GM23338 (cell line): ENCODE measurements at regions not wholly inside any gene's neighbourhood (a gene's known extent, or its start where the extent isn't known, plus 50 kb on each side); places are given as distances from the start of the nearest gene placed in this dataset.

Experiments used
- ATAC-seq: fragments of 200-7000 bp; cut with Tn5 transposase; 3 replicates; pipeline ENCODE4 v1.9.1; 2020
- DNase-seq: peaks from one replicate; pipeline ENCODE4 v3.0.0-alpha.2; 2015; ENCODE audit warnings: low spot score
- H2AFZ ChIP-seq: fragments of 200-600 bp; sonication (generic); 2 replicates; pipeline ENCODE4 v1.8.0; 2016; ENCODE audit warnings: antibody characterized with exemption, mild to moderate bottlenecking, moderate library complexity
- H3F3A ChIP-seq: fragments of 200-600 bp; sonication (generic); replicated peaks from 2 replicates; pipeline ENCODE4 v1.8.0; 2017; ENCODE audit warnings: antibody characterized with exemption, mixed run types, low read depth
- H3K27ac ChIP-seq: fragments of 200-600 bp; sonication (generic); 2 replicates; pipeline ENCODE4 v1.6.1; 2016; ENCODE audit warnings: low read depth
- H3K27me3 ChIP-seq: fragments of 200-600 bp; sonication (generic); 2 replicates; pipeline ENCODE4 v1.8.0; 2016; ENCODE audit warnings: mild to moderate bottlenecking, mixed run types, moderate library complexity; ENCODE audit not compliant: insufficient read depth
- H3K36me3 ChIP-seq: fragments of 200-600 bp; sonication (generic); 2 replicates; pipeline ENCODE4 v1.8.0; 2016; ENCODE audit warnings: mild to moderate bottlenecking; ENCODE audit not compliant: insufficient read depth
- H3K4me1 ChIP-seq: fragments of 200-600 bp; sonication (generic); 2 replicates; pipeline ENCODE4 v1.8.0; 2016; ENCODE audit warnings: mild to moderate bottlenecking, moderate library complexity; ENCODE audit not compliant: insufficient read depth
- H3K4me2 ChIP-seq: fragments of 200-600 bp; sonication (generic); 2 replicates; pipeline ENCODE4 v1.7.1; 2017; ENCODE audit warnings: mixed run types
- H3K4me3 ChIP-seq: fragments of 200-600 bp; sonication (generic); 2 replicates; pipeline ENCODE4 v1.6.1; 2016; ENCODE audit warnings: mixed run types
- H3K79me2 ChIP-seq: fragments of 200-600 bp; sonication (generic); replicated peaks from 2 replicates; pipeline ENCODE4 v1.8.0; 2017; ENCODE audit warnings: mild to moderate bottlenecking; ENCODE audit not compliant: insufficient read depth
- H3K9me2 ChIP-seq: fragments of 200-600 bp; sonication (generic); 2 replicates; pipeline ENCODE4 v1.8.0; 2017; ENCODE audit not compliant: insufficient read depth
- H4K20me1 ChIP-seq: fragments of 200-600 bp; sonication (generic); replicated peaks from 2 replicates; pipeline ENCODE4 v1.8.0; 2017; ENCODE audit warnings: mild to moderate bottlenecking; ENCODE audit not compliant: insufficient read depth
- H3K27ac Mint-ChIP-seq: 2 replicates; pipeline ENCODE4 v1.8.0; 2020; ENCODE audit warnings: inconsistent platforms, mild to moderate bottlenecking, moderate library complexity, mixed read lengths
- H3K27me3 Mint-ChIP-seq: 3 replicates; pipeline ENCODE4 v1.8.0; 2022; ENCODE audit warnings: low read depth, mild to moderate bottlenecking, moderate library complexity, mixed read lengths, inconsistent platforms; ENCODE audit not compliant: insufficient read depth, poor library complexity
- H3K36me3 Mint-ChIP-seq: 3 replicates; pipeline ENCODE4 v1.8.0; 2021; ENCODE audit warnings: low read depth, mild to moderate bottlenecking, inconsistent platforms, moderate library complexity, mixed read lengths
- H3K4me1 Mint-ChIP-seq: 3 replicates; pipeline ENCODE4 v1.8.0; 2020; ENCODE audit warnings: mild to moderate bottlenecking, inconsistent platforms, mixed read lengths
- H3K4me3 Mint-ChIP-seq: 3 replicates; pipeline ENCODE4 v1.8.0; 2021; ENCODE audit warnings: moderate library complexity, mild to moderate bottlenecking, inconsistent platforms, mixed read lengths
- H3K9me3 Mint-ChIP-seq: 3 replicates; pipeline ENCODE4 v1.8.0; 2020; ENCODE audit warnings: moderate library complexity, mild to moderate bottlenecking, inconsistent platforms, mixed read lengths
- CREB1 ChIP-seq: fragments of 250-450 bp; sonication (Bioruptor Pico); IDR thresholded peaks from 2 replicates; pipeline ENCODE4 v1.5.0; 2020; ENCODE audit warnings: low read depth, mild to moderate bottlenecking, moderate library complexity
- ETS1 ChIP-seq: IDR thresholded peaks from 2 replicates; pipeline ENCODE4 v1.6.1; 2016; ENCODE audit warnings: antibody characterized with exemption
- EZH2 ChIP-seq: fragments of 200-600 bp; sonication (generic); IDR thresholded peaks from one replicate; pipeline ENCODE4 v1.8.0; 2017; ENCODE audit warnings: antibody characterized with exemption, mild to moderate bottlenecking, low read depth; ENCODE audit not compliant: unreplicated experiment
- EZH2phosphoT487 ChIP-seq: fragments of 200-600 bp; sonication (generic); IDR thresholded peaks from one replicate; pipeline ENCODE4 v1.8.1; 2018; ENCODE audit warnings: antibody characterized with exemption; ENCODE audit not compliant: unreplicated experiment
- STAT1 ChIP-seq: IDR thresholded peaks from one replicate; pipeline ENCODE4 v1.6.1; 2016; ENCODE audit warnings: antibody characterized with exemption; ENCODE audit not compliant: unreplicated experiment
- ZNF114 ChIP-seq: fragments of 250-450 bp; sonication (Bioruptor Pico); IDR thresholded peaks from 2 replicates; pipeline ENCODE4 v1.5.0; 2020; ENCODE audit warnings: mild to moderate bottlenecking, moderate library complexity
- ZNF462 ChIP-seq: fragments of 250-450 bp; sonication (Bioruptor Pico); IDR thresholded peaks from 2 replicates; pipeline ENCODE4 v1.5.0; 2020; ENCODE audit warnings: mild to moderate bottlenecking, moderate library complexity
- TF ChIP-seq, protein P1 (sequence below), 2 experiments: fragments of 200-600 bp in 1 of 2; sonication (generic) in 1 of 2; conservative IDR thresholded peaks; 2 replicates each; pipeline versions ENCODE4 v1.5.1 to v1.6.1; 2016 to 2017; ENCODE audit warnings: antibody characterized with exemption in 2 of 2, low read depth in 2 of 2, mild to moderate bottlenecking in 2 of 2, moderate library complexity in 1 of 2

DNA sequence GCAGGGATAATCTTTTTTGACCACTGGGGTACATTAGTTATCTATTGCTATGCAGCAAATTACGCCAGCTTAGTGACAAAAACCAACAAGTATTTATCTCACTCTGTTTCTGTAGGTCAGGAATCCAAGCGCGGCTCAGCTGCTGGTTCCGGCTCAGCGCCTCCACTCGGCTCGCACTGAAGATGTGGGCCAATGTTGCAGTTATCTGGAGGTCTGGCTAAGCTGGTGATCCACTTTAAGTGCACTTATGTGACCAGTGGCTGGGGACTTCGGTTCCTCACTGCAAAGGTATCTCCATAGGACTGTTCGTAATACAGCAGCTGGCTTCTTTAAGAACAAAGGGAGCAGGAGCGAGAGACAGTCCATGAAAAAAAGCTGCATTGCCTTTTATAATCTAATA lies 591.9 kb downstream of the TMEM182 start:
- H3K4me3 Mint-ChIP-seq = no peak overlapping the region
- no peaks in the 10 kb centered on the region for H4K20me1 ChIP-seq
- no peaks in the 10 kb centered on the region for H3K9me3 Mint-ChIP-seq
- no peak overlapping the region for H2AFZ ChIP-seq
- no peaks in the 10 kb centered on the region for H3K4me1 ChIP-seq
- H3K4me3 ChIP-seq = no peak overlapping the region
- no peaks in the 10 kb centered on the region for H3K79me2 ChIP-seq
- no peak overlapping the region for H3K27ac ChIP-seq
- ATAC-seq (no peak), DNase-seq (no peak)
- TF ChIP-seq ETS1 (no peak), EZH2phosphoT487 (no peak), CREB1 (no peak)
- TF ChIP-seq, protein P1, sequence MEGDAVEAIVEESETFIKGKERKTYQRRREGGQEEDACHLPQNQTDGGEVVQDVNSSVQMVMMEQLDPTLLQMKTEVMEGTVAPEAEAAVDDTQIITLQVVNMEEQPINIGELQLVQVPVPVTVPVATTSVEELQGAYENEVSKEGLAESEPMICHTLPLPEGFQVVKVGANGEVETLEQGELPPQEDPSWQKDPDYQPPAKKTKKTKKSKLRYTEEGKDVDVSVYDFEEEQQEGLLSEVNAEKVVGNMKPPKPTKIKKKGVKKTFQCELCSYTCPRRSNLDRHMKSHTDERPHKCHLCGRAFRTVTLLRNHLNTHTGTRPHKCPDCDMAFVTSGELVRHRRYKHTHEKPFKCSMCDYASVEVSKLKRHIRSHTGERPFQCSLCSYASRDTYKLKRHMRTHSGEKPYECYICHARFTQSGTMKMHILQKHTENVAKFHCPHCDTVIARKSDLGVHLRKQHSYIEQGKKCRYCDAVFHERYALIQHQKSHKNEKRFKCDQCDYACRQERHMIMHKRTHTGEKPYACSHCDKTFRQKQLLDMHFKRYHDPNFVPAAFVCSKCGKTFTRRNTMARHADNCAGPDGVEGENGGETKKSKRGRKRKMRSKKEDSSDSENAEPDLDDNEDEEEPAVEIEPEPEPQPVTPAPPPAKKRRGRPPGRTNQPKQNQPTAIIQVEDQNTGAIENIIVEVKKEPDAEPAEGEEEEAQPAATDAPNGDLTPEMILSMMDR (conservative IDR thresholded peaks at IDR 0.05; ENCODE audit: low read depth in 2 of 2) = no peak
- H3K4me2 ChIP-seq = no peak overlapping the region
- no peaks in the 10 kb centered on the region for H3K4me1 Mint-ChIP-seq
- no peaks in the 10 kb centered on the region for H3K27me3 ChIP-seq
- H3K27me3 Mint-ChIP-seq = no peaks in the 10 kb centered on the region
- H3K36me3 ChIP-seq = no peaks in the 10 kb centered on the region
- H3K27ac Mint-ChIP-seq = no peak overlapping the region
- no peaks in the 10 kb centered on the region for H3F3A ChIP-seq
- H3K36me3 Mint-ChIP-seq = no peaks in the 10 kb centered on the region
- H3K9me2 ChIP-seq = no peaks in the 10 kb centered on the region

DNA sequence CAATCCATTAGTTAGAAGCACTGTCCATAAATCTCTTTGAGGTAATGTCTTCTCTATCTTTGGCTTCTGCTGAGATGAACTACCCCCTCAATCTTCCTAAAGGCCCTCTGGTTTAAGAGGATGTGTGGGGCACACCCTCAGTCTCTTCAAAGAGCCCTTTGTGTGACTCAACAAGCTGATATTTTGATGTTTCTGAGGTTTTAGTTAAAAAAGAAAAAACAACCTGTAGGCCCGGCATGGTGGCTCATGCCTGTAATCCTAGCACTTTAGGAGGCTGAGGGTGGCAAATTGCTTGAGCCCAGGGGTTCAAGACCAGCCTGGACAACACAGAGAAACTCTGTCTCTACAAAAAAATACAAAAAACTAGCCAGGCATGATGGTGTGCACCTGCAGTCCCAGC lies 593.5 kb downstream of the TMEM182 start:
- no peaks in the 10 kb centered on the region for H4K20me1 ChIP-seq
- no peak overlapping the region for H3K4me3 ChIP-seq
- no peak overlapping the region for H3K4me2 ChIP-seq
- Mint-ChIP-seq H3K9me3 (no peaks in the 10 kb centered on the region), H3K4me3 (no peak overlapping the region), H3K4me1 (no peaks in the 10 kb centered on the region), H3K36me3 (no peaks in the 10 kb centered on the region), H3K27me3 (no peaks in the 10 kb centered on the region), H3K27ac (no peak overlapping the region)
- H2AFZ ChIP-seq = no peak overlapping the region
- no peaks in the 10 kb centered on the region for H3K79me2 ChIP-seq
- DNase-seq = no peak
- H3K27ac ChIP-seq = no peak overlapping the region
- no peaks in the 10 kb centered on the region for H3K27me3 ChIP-seq
- no peaks in the 10 kb centered on the region for H3K4me1 ChIP-seq
- H3F3A ChIP-seq = no peaks in the 10 kb centered on the region
- no peaks in the 10 kb centered on the region for H3K9me2 ChIP-seq
- ATAC-seq = no peak
- TF ChIP-seq ZNF462 (no peak), STAT1 (no peak), EZH2 (no peak), ETS1 (no peak), CREB1 (no peak), ZNF114 (CRISPR knock-in tag) (no peak), EZH2phosphoT487 (no peak)
- TF ChIP-seq, protein P1 (conservative IDR thresholded peaks at IDR 0.05; ENCODE audit: low read depth in 2 of 2) = no peak
- no peaks in the 10 kb centered on the region for H3K36me3 ChIP-seq
